Panc1 (cell line): ENCODE measurements at regions not wholly inside any gene's neighbourhood (a gene's known extent, or its start where the extent isn't known, plus 50 kb on each side); places are given as distances from the start of the nearest gene placed in this dataset.

ENCODE experiments used
- ATAC-seq: fragments of 200-7000 bp; cut with Tn5 transposase; 2 replicates; pipeline ENCODE4 v1.9.1; 2020; ENCODE audit warnings: mild to moderate bottlenecking, moderate library complexity
- BruUV-seq: library from RNA; stranded (reverse); fragments of 400-500 nt; replicated peaks from 2 replicates; lab custom pipeline; 2021; lab: Mats Ljungman, UMichigan
- CTCF ChIA-PET: fragments of 300-600 bp; sonication (Branson Sonifier 250); formaldehyde crosslinking; loops from one replicate; lab custom pipeline; 2022; ENCODE audit warnings: antibody characterized with exemption; lab: Charles Lee
- POLR2A ChIA-PET: fragments of 300-600 bp; sonication (Branson Sonifier 250); formaldehyde crosslinking; loops from one replicate; lab custom pipeline; 2022; ENCODE audit warnings: antibody characterized with exemption; lab: Charles Lee
- DNase-seq: peaks from one replicate; pipeline ENCODE4 v3.0.0-alpha.2; 2010; ENCODE audit warnings: low read depth, low spot score
- H3K27ac ChIP-seq: 2 replicates; pipeline ENCODE4 v1.5.1; 2011; ENCODE audit warnings: mild to moderate bottlenecking, low read length, inconsistent platforms
- H3K27me3 ChIP-seq: fragments of 200-500 bp; sonication (Bioruptor generic); 2 replicates; pipeline ENCODE4 v1.6.0; 2014; ENCODE audit warnings: low read length, inconsistent platforms; ENCODE audit not compliant: control insufficient read depth, insufficient read depth
- H3K36me3 ChIP-seq: fragments of 200-500 bp; sonication (Bioruptor generic); 2 replicates; pipeline ENCODE4 v1.5.1; 2014; ENCODE audit warnings: inconsistent platforms, mild to moderate bottlenecking, low read length, moderate library complexity; ENCODE audit not compliant: control insufficient read depth, insufficient read depth
- H3K4me1 ChIP-seq: 2 replicates; pipeline ENCODE4 v1.5.1; 2011; ENCODE audit warnings: inconsistent platforms, mild to moderate bottlenecking, low read length, moderate library complexity; ENCODE audit not compliant: control insufficient read depth, insufficient read depth
- H3K4me3 ChIP-seq, 2 experiments: 2 replicates each; pipeline ENCODE4 v1.5.1; 2011 to 2012; ENCODE audit warnings: low read depth in 2 of 2, low read length in 2 of 2, mild to moderate bottlenecking in 2 of 2, inconsistent platforms in 1 of 2, moderate library complexity in 1 of 2
- H3K9me3 ChIP-seq: fragments of 200-500 bp; sonication (Bioruptor generic); 2 replicates; pipeline ENCODE4 v1.5.1; 2014; ENCODE audit warnings: low read depth, mild to moderate bottlenecking, inconsistent platforms, low read length, moderate library complexity; ENCODE audit not compliant: control insufficient read depth, insufficient read depth
- CTCF ChIP-seq: fragments of 450-650 bp; IDR thresholded peaks from 2 replicates; pipeline ENCODE4 v1.5.1; 2017; ENCODE audit warnings: mild to moderate bottlenecking
- POLR2AphosphoS5 ChIP-seq: IDR thresholded peaks from 2 replicates; pipeline ENCODE4 v1.6.1; 2012; ENCODE audit warnings: mild to moderate bottlenecking, low read depth, low read length, moderate library complexity
- REST ChIP-seq, 2 experiments: IDR thresholded peaks; 2 replicates each; pipeline ENCODE4 v1.6.1; 2011 to 2012; ENCODE audit warnings: low read depth in 2 of 2, control low read depth in 1 of 2, low read length in 1 of 2, mild to moderate bottlenecking in 1 of 2, moderate library complexity in 1 of 2; ENCODE audit not compliant: insufficient read depth in 1 of 2
- SIN3A ChIP-seq: IDR thresholded peaks from 2 replicates; pipeline ENCODE4 v1.6.1; 2012; ENCODE audit warnings: low read depth, mild to moderate bottlenecking, low read length, moderate library complexity, borderline replicate concordance; ENCODE audit not compliant: insufficient read depth
- TCF7L2 ChIP-seq: IDR thresholded peaks from 2 replicates; pipeline ENCODE4 v1.6.1; 2011; ENCODE audit warnings: mild to moderate bottlenecking, low read depth, low read length, inconsistent platforms
- in situ Hi-C: cut with HindIII; loops from 2 replicates; pipeline ENCODE4 v1.10.0; 2016; ENCODE audit warnings: low sequenced_read_pairs, low pct_unique_long_range_greater_than_20kb
- intact Hi-C: fragments of 100-400 bp; cut with micrococcal nuclease; formaldehyde crosslinking; loops from one replicate; pipeline ENCODE4 v1.10.0; 2022; ENCODE audit not compliant: unreplicated experiment

GRCh38 chr13:50668691-50669271, 174.7 kb downstream of the DLEU7 start:
- intact Hi-C loops, result no loop called here
- Histone ChIP-seq H3K4me3 (no peak overlapping the region), H3K36me3 (no peaks in the 10 kb centered on the region), H3K4me1 (no peaks in the 10 kb centered on the region), H3K27me3 (no peaks in the 10 kb centered on the region), H3K27ac (no peak overlapping the region), H3K9me3 (no peaks in the 10 kb centered on the region)
- in situ Hi-C loops, result no loop called here
- TF ChIP-seq TCF7L2 (no peak), CTCF (no peak), SIN3A (no peak), REST (IDR thresholded peaks at IDR 0.05; ENCODE audit: insufficient read depth in 1 of 2, low read depth in 2 of 2, low read length in 1 of 2) (no peak), POLR2AphosphoS5 (no peak)
- ATAC-seq, result no peak
- no TSS peak for BruUV-seq
- ChIA-PET POLR2A (no interaction called here), CTCF (no interaction called here)
- DNase-seq, result no peak

- in situ Hi-C loops, result no loop called here
- BruUV-seq, result no TSS peak
- CTCF ChIA-PET, result no interaction called here
- Histone ChIP-seq H3K27me3 (no peaks in the 10 kb centered on the region), H3K4me1 (no peaks in the 10 kb centered on the region), H3K27ac (no peak overlapping the region), H3K36me3 (no peaks in the 10 kb centered on the region), H3K9me3 (no peaks in the 10 kb centered on the region), H3K4me3 (no peak overlapping the region)
- POLR2A ChIA-PET, result interaction anchor here (0.5 kb wide), 1 partner anchor 338 kb away, joined by 6 read pairs; no protein-coding TSS in a partner anchor
- DNase-seq, result no peak
- no peak for ATAC-seq
- TF ChIP-seq SIN3A (no peak), POLR2AphosphoS5 (no peak), REST (IDR thresholded peaks at IDR 0.05; ENCODE audit: insufficient read depth in 1 of 2, low read depth in 2 of 2, low read length in 1 of 2) (no peak), CTCF (no peak), TCF7L2 (no peak)
- intact Hi-C loops, result no loop called here
Observed at GRCh38 chr13:50670272-50670671, 173.2 kb downstream of the DLEU7 start.
